ENCODE measurements at regions not wholly inside any gene's neighbourhood (a gene's known extent, or its start where the extent isn't known, plus 50 kb on each side); places are given as distances from the start of the nearest gene placed in this dataset.

GRCh38 chr7:47088329-47089067, 493.4 kb downstream of the TNS3 start:
- no peak for TF ChIP-seq POLR2A (IDR thresholded peaks at IDR 0.05)
- TF ChIP-seq, protein P1, sequence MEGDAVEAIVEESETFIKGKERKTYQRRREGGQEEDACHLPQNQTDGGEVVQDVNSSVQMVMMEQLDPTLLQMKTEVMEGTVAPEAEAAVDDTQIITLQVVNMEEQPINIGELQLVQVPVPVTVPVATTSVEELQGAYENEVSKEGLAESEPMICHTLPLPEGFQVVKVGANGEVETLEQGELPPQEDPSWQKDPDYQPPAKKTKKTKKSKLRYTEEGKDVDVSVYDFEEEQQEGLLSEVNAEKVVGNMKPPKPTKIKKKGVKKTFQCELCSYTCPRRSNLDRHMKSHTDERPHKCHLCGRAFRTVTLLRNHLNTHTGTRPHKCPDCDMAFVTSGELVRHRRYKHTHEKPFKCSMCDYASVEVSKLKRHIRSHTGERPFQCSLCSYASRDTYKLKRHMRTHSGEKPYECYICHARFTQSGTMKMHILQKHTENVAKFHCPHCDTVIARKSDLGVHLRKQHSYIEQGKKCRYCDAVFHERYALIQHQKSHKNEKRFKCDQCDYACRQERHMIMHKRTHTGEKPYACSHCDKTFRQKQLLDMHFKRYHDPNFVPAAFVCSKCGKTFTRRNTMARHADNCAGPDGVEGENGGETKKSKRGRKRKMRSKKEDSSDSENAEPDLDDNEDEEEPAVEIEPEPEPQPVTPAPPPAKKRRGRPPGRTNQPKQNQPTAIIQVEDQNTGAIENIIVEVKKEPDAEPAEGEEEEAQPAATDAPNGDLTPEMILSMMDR (IDR thresholded peaks at IDR 0.05): peak; percentile 79 to 84 (median 82)
